Activated CD4-positive, alpha-beta T cell treated with anti-CD3 and anti-CD28 coated beads, Interleukin-2, amount 50 U/mL, for 48 hours (primary cell): ENCODE measurements at regions not wholly inside any gene's neighbourhood (a gene's known extent, or its start where the extent isn't known, plus 50 kb on each side); places are given as distances from the start of the nearest gene placed in this dataset.
"Not testable (repeated sequence)": the region's sequence is repeated elsewhere in the genome, so short reads cannot be mapped to it uniquely, and the experiment has no call there.

Experiments used
- DNase-seq, 2 experiments: peaks; one replicate each; pipeline ENCODE4 v3.0.0-alpha.2; 2020

- DNase-seq = no peak
Observed at GRCh38 chr17:33910200-33910857, 344.8 kb upstream of the CCL2 start.

GRCh38 chr17:33914125-33914524, 341.0 kb upstream of the CCL2 start:
- DNase-seq = no peak

GRCh38 chr17:33922971-33923370, 332.1 kb upstream of the CCL2 start:
- no peak for DNase-seq

- DNase-seq = no peak
Observed at GRCh38 chr17:33924104-33924503, 331.0 kb upstream of the CCL2 start.

DNA sequence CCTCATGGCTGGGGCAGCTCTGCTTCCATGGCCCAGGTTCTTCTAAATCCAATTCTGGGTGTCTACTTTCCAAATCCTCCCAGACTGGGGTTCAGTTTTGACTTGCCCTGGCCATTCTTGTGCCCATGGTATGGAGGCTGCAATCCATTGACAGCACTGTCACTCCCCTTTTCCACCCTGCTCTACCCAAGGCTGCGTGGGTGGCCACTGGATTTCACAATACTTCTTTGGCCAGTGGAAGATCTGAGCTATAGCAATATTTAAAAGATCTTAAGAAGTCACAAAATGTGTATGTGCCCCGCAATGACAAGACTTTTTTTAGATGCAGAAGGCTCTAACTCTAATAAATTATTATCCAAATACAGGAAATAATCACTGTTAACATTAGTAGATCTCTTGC, 329.4 kb upstream of the CCL2 start:
- no peak for DNase-seq

DNA sequence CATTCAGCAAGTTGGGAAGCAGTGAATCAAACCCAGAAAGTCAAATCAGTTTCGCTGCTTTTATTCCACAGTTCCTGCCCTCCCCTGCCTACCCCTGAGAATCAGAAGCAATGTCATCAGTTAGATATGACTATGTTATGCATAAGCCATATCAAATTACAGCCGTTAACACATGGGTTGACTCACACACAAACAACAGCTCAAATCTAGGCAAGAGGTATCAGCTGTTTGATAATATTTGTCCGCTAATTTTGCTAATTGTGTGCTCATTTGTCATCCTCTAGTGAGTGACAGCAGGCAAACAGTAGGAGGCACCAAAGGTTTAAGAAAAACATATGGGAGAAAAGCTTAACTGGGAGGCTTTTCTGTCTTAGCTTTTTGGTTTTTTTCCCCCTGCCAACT, 327.4 kb upstream of the CCL2 start:
- no peak for DNase-seq

DNA sequence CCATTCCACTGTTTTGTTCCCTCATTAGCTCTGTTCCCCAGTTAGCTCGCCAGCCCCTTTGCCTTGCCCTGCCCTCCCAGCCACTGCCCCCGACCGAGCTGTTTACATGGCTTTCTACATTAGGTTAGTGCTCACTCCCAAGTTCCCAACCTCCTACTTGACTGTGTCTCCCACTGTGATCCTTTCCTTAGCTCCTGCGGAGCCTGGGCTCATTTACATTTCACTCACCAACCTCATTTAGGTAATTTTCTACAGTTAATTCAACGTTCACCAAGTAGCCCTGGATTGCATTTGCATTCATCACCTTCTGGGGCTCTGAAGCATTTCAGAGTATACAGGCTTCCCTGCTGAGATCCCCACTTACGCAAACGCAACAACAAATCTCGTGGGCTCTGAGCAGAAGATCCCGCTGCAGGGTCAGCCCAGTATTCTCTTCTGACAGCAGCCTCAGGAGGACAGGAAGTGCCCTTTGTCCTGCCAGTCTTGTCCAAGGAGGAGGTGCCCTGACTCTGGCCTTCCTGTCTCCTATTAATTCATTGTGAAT, 325.8 kb upstream of the CCL2 start:
- no peak for DNase-seq

DNA sequence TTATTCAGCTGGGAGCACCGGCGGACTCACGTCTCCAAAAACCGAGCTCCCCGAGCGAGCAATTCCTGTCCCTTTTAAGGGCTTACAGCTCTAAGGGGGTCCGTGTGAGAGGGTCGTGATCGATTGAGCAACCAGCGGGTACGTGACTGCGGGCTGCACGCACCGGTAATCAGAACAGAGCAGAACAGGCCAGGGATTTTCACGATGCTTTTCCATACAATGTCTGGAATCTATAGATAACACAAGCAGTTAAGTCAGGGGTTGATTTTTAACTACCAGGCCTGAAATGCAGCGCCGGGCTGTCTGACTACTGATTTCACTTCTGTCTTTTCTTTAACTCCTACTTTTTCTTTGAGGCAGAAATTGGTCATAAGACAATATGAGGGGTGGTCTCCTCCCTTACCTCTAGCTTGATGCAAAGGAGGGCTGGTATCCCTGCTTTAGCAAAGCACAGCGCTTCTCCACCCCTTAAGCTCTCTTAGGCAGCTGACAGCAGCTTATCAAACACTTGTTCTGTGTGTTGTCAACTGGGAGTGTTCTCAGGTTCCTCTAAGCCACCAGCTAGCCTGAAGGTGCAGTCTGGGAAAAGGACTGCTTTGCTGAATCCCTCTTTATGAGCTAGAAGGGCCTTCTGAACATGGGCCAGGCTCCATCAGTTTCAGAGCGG, 323.8 kb upstream of the CCL2 start:
- DNase-seq = not testable (repeated sequence)

GRCh38 chr17:33932996-33933395, 322.1 kb upstream of the CCL2 start:
- no peak for DNase-seq

GRCh38 chr17:33933576-33933975, 321.5 kb upstream of the CCL2 start:
- no peak for DNase-seq

DNA sequence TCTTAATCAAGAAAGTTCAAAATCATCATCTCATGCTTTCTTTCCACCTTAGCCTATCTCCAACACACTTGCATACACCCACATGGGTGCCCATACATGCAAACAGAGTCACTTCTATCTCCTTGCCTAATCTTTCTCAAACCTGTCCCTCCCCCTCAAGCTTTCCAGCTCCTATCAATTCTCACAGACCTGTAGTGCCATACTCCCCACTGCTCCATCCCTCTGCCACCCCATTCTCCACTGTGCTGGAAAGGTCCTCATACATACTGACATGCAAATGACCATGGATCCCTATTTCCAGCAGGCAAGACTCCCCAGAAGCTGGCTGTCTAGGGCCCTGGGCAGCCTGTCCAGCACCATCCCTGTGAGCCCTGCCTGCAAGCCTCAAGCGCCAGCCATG, 320.4 kb upstream of the CCL2 start:
- DNase-seq = no peak

DNA sequence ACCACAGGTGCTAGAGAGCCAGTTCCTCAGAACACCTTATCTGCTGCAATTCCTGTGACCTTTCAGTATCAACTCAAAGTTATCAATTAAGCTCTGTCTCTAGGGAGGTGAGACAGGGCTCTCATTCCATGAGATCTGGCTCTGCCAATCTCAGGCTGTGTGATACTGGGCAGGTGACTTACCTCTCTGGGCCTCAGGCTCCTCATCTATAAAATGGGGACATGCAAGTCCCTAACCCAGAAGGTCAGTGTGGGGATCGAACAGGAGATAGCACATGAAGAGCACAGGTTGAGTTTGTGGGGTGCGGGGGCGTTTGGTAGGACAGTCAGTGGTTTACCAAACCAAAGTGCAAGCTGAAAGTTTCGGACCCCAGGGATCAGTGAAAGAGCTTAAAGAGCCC, 319.3 kb upstream of the CCL2 start:
- no peak for DNase-seq

DNA sequence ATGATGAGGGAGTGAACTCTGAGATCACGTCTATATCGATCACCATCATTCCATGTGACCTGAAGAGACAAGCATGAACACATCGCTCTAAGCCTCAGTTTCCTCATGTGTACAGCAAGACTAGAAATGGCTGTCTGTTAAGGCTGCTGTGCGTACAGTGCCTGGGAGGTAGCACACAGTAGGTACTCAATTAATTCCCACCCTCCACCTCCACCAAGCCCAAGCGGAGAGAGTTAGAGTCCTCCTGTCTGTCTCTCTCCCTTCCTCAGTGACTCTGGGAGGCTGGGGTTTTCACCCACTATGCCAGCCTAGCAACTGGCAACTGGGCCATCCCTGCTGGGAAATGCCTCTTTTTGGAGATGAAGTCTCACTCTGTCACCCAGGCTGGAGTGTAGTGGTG, 318.3 kb upstream of the CCL2 start:
- DNase-seq = no peak

DNA sequence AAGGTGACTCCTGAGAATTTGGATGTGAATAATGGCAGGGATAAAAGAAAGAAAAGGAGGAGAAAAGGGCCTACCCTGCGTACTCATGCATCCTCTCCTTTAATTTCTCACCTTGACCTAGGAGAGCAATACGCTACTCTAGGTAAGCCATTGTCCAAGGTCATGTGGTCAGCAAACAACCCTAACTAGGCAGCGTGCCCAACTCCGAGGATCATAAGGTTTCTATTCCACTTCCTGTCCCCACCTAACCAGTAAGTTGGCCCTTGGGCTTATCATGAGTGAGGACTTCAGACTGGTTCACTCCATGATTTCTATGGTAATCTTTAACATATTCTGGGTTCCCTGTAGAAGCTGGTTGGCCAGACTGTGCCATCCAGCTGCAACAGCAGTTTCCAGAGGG, 315.1 kb upstream of the CCL2 start:
- DNase-seq = no peak

- no peak for DNase-seq
Observed at GRCh38 chr17:33940769-33941370, 314.2 kb upstream of the CCL2 start.

DNA sequence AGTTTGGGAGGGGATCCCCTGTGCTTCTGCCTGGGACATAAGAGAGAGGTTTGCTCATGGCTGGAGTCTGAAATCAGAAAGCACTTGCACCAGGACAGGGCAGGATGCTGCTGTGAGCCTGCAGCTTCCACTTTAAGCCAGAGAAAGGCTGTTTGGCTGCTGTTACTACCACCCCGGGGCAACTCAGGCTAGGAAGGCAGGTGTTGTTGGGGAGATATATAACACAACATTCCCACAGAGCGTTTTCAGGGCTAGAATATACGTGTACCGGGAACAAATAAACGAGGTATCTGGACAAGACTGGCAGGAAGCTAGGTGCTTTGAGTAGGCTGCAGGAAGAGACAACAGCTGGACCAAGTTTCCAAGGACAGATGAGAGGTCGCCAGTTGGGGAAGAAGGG, 313.3 kb upstream of the CCL2 start:
- DNase-seq = no peak

- DNase-seq = no peak
Observed at GRCh38 chr17:33942414-33942813, 312.7 kb upstream of the CCL2 start.

GRCh38 chr17:33944412-33944811, 310.7 kb upstream of the CCL2 start:
- DNase-seq = no peak

- no peak for DNase-seq
Observed at GRCh38 chr17:33944826-33945225, 310.3 kb upstream of the CCL2 start.

DNA sequence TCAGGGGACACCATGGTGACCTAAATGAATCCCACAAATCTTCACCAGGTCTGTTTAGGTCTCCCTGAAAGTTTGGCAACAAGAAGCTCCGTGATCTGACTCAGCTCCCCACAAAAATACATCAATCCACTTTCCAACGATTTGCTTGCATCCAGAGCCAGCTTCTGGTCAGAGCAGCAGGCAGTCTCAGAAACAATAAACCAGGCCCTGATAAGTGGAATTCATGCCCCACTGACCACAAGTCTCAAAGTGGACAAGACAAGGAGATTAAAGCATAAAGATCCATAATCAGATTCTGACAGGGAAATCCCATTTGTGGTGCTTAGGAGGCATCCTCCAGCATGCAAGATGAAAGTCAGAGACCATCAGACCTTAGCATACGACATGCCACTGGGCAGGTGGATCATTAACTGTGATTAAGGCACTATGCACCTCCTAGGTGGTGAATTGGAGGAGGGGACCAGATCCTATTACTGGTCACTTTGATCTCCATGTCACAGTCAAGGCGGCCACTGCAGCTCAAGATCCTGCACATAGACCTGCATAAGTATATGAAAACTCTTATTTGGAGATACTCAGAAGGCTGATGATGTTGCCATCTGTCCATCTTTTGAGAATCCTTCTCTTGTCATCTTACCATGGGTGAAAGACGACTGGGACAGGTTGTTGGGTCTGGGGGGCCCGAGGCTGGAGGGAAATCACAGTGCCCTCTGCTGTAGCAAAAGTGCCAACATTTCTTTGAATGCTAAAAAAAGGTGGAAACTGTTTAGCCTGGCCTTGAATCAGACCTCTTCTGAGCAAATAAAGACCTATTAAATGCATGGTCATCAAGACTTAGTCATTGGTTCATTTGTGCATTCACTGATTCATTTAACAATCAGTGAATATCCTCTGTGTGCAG, 309.2 kb upstream of the CCL2 start:
- DNase-seq = no peak

DNA sequence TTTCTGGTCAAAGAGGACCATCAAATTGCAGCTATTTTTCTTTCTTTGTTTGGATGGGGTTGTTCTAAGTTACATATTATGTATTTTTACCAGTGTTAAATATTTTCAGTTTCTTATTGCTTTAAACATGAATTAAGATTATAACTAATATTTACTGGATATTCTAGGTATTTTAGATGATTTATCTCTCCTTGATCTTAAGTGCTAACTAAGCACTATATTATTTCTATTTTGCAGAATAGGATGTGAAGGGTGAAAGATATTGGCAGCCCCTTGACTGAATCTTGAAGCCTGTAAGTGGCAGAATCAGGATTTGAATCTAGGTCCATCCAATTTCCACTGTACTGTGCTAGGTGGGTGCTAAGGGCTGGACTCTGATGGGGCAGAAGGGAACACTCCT, 307.3 kb upstream of the CCL2 start:
- DNase-seq = no peak

DNA sequence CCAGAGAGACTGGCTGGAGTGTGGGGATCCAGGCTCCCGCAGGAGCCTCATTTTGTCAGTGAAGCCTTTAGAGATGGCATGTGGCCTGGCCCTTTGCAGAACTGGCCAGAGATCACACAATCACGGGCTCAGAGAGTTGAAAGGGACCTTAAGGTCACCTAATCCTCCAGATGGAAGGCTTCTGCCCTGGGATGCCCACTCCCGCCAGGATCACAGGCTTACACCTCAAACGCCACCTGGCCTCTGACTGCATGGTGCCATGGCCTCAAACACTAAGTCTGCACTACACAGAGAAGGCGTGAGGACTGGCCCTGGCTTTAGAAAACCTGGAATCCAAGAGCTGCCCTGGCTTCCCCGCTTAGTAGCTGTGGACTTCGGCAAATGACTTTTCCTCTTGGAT, 306.8 kb upstream of the CCL2 start:
- no peak for DNase-seq

GRCh38 chr17:33949100-33949499, 306.0 kb upstream of the CCL2 start:
- DNase-seq = no peak
